GM19328 (cell line): ENCODE measurements at regions not wholly inside any gene's neighbourhood (a gene's known extent, or its start where the extent isn't known, plus 50 kb on each side); places are given as distances from the start of the nearest gene placed in this dataset.

Source experiments
- ATAC-seq: cut with Tn5 transposase; IDR thresholded peaks from one replicate; pipeline ENCODE4 v1.9.1; 2021; ENCODE audit warnings: mild to moderate bottlenecking, moderate library complexity; ENCODE audit not compliant: unreplicated experiment

GRCh38 chr12:43294916-43295315 is 257.1 kb downstream of the ADAMTS20 start:
- no peak for ATAC-seq

DNA sequence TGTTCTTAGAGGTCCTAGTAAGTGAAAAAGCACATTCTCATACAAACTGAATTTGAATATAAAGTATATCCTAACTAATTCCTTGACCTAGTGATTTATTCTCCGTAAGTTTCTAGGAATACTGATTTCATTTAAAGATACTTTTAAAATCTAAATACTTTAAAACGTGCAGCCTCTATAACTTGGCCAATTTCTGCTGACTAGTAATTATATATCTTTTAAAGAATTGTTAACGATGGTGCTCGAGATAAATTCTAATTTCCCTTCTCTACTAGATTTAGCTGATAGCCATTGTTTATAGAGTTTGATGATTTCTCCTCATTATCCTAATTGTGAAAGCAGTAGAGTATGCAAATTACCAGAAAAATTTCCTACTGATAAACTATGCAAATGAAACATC is 257.9 kb downstream of the ADAMTS20 start:
- no peak for ATAC-seq

GRCh38 chr12:43293396-43293795 is 258.6 kb downstream of the ADAMTS20 start:
- no peak for ATAC-seq

DNA sequence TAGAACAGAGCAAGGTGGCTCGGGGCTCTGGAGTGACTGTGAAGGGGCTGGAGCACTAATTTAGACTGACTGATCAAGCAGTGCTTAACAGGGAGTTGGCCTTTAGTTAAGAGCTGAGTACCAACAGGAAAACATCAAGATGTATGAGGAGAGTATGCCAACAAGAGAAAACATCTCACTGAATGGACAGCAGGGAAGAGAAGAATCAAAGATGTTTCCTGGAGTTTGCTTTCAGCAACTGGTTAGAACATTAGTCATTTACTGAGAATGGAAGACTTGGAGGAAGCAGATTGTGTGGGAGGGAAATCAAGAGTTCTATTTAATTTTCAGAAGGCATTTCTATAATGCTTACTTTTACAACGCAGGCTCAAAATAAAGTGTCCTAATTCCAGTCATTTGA is 259.3 kb downstream of the ADAMTS20 start:
- no peak for ATAC-seq

- ATAC-seq: no peak
Measured at GRCh38 chr12:43291516-43291915, 260.5 kb downstream of the ADAMTS20 start.

DNA sequence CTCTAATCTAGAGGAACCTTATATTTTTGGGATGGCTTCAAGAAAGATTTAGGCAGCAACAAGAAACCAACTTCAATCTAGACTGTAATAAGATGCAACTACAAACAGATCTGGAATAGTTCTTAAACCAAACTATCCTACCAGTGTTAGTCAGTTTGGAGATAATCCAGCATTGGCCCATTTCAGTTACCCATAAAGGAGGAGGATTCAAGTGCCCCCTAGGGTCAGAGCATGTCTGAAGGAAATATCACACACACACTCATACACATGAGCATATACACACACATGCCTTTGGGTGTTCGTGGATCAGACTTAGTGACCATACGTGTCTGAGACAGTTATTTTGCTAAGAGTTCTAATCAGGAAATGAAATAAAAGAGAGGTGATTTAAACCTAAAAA is 261.2 kb downstream of the ADAMTS20 start:
- no peak for ATAC-seq

DNA sequence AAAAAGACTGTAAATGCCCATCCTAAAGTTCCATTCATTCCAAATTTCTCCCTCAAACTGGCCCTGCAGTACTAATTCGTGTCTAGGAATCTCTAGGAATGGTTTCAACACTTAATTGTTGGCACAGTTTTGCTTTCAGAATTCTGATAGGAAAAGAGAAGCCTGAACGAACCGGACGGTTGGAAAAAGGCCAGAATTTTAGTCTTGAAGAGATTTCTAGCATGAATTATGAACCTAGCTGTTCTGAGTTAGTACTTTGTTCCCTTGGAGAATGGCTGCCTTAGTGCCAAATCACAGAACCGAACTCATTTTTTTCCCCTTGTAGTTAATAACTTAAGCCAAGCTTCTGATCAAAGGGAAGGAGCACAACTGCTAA is 262.6 kb downstream of the ADAMTS20 start:
- no peak for ATAC-seq

- ATAC-seq: no peak
Measured at GRCh38 chr12:43288671-43289425, 263.2 kb downstream of the ADAMTS20 start.

GRCh38 chr12:43287706-43288383 is 264.2 kb downstream of the ADAMTS20 start:
- no peak for ATAC-seq

GRCh38 chr12:43286986-43287385 is 265.0 kb downstream of the ADAMTS20 start:
- no peak for ATAC-seq

DNA sequence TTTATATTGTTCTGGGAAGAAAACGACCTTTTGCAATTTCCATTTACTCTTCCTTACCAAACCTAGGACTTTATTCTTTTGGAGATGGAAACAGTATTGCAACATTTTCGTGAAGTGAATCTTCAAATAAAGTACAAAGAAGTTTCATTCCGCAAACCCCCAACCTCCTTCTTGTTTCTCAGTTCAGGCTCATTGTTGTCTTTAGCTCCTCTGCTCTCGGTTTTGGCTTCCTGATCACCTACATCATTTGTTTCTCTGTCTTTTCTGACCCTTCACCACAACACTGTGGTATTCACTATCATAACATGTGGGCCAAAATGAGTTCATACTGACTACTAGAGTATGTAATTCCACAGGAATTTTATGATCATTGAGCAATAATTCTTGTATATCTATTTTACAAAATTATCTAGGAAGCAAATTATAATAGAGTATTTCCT is 266.8 kb downstream of the ADAMTS20 start:
- ATAC-seq: no peak

GRCh38 chr12:43284486-43285158 is 267.4 kb downstream of the ADAMTS20 start:
- ATAC-seq: no peak

DNA sequence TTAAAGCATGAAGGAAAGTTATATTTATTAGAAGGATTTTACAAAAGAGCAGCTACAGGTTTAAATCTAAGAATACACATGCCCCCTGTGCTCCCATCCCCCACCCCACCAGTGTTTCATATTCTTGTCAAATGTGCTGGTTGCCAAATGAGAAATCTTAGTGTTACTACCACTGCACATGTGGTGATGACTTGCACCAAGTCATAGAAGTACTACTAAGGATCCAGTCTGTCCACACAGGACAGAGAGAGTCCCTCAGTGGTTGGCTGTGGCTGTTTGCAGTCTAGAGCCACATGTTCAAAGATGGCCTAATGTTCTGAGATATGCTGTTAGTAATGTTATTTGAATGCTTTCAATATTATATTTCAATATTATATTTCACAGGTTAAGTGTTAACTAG is 268.8 kb downstream of the ADAMTS20 start:
- no peak for ATAC-seq

DNA sequence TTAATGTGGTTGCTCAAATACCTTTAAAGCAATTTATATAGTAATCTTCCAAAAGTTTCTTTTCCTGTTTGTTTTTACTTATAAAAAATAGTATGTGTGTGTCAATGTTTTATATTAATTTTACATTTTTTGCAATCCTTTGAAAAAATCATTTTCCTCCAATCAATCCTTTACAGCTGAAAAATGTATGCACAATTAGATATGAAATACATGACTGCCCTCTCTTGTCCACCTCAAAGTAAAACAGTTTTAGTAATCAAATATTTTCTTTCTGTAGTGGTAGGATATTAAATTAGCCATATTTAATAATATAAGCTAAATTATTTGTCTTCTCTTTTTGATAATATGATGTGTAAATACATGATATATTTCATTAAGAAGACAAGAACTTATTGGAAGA is 269.9 kb downstream of the ADAMTS20 start:
- ATAC-seq: no peak

DNA sequence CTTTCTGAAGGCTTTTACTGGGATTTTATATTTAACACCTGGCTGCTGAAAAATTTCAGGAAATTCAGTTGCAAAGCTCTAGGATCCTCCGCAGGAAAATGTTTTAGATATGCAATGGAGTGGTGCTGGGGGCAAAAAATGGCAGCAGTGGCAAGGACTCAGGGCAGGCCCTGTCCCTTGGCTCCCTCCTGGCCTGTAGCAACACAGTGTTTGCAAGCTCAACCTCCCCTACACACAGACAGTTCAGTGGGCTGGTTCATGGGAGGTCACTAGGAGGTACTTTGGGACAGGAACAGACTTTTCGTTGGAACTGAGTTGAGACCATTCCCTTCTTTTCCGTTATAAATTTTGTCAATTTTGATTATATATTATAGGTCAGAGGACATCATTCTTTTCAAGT is 270.4 kb downstream of the ADAMTS20 start:
- ATAC-seq: no peak

- no peak for ATAC-seq
Measured at GRCh38 chr12:43278541-43278832, 273.5 kb downstream of the ADAMTS20 start.

GRCh38 chr12:43277651-43278540 is 274.1 kb downstream of the ADAMTS20 start:
- peak; percentile 76 for ATAC-seq

GRCh38 chr12:43273467-43273866 is 278.5 kb downstream of the ADAMTS20 start:
- ATAC-seq: no peak

GRCh38 chr12:43271659-43272058 is 280.3 kb downstream of the ADAMTS20 start:
- no peak for ATAC-seq

DNA sequence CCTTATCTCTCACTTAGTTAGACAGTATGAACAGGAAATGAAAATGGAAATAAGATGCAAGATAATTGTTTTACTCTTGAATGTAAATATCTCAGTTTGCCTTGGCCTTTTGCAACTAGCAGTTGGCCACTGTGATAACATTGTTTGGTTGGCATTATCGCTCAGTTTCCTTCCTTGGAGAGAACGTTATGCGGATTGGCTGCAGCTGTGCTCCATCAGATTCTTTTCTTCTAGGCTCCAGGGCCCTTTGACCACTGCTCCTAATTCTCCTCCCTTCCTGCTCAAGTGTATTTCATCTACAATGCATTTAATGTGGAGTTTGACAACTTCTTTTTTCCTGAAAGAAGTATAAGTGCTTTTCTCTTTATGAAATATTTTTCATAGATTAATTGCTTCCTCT is 284.2 kb downstream of the ADAMTS20 start:
- ATAC-seq: no peak

GRCh38 chr12:43261701-43262100 is 290.3 kb downstream of the ADAMTS20 start:
- ATAC-seq: no peak
